K562 (cell line): ENCODE measurements at regions not wholly inside any gene's neighbourhood (a gene's known extent, or its start where the extent isn't known, plus 50 kb on each side); places are given as distances from the start of the nearest gene placed in this dataset.

Source experiments
- ATAC-seq: fragments of 200-7000 bp; cut with Tn5 transposase; 3 replicates; pipeline ENCODE4 v1.9.1; 2020; ENCODE audit warnings: moderate library complexity
- BruUV-seq: library from RNA; stranded (reverse); fragments of 400-500 nt; replicated peaks from 2 replicates; lab custom pipeline; 2021; lab: Mats Ljungman, UMichigan
- CTCF ChIA-PET: fragments of 300-600 bp; formaldehyde crosslinking; extraction: SDS; loops from one replicate; lab custom pipeline; 2021; ENCODE audit warnings: low intra/inter-chr PET ratio; lab: Yijun Ruan, JAX
- POLR2A ChIA-PET: fragments of 300-600, 350-650 bp; sonication (Branson Sonifier 250); formaldehyde crosslinking; extraction: SDS; loops from one replicate; lab custom pipeline; 2021; ENCODE audit warnings: antibody characterized with exemption, inconsistent platforms; lab: Yijun Ruan, JAX
- DNase-seq, 4 experiments: peaks; one replicate each; pipeline versions ENCODE4 v3.0.0 to v3.0.0-alpha.2; 2011 to 2018; ENCODE audit warnings: low spot score in 3 of 4, mixed read lengths in 3 of 4; ENCODE audit errors: extremely low read depth in 1 of 4
- FAIRE-seq: peaks from 2 replicates; lab custom pipeline; 2011; peaks lifted over from hg19 to GRCh38; lab: Jason Lieb, UNC
- H2AFZ ChIP-seq: 2 replicates; pipeline ENCODE4 v1.6.0; 2011; ENCODE audit warnings: low read depth, low read length, control low read depth, inconsistent platforms
- H3K27ac ChIP-seq: fragments of 200-600 bp; 3 replicates; pipeline ENCODE4 v1.8.0; 2011; ENCODE audit warnings: low read depth, mild to moderate bottlenecking, control low read depth, inconsistent platforms, low read length, moderate library complexity, mixed read lengths; ENCODE audit errors: extremely low read depth
- H3K27me3 ChIP-seq, 2 experiments: fragments of 300-600 bp in 1 of 2; 2 replicates in 1 of 2; 3 replicates in 1 of 2; pipeline versions ENCODE4 v1.6.0 to v1.8.0; 2011; ENCODE audit warnings: inconsistent platforms in 2 of 2, low read length in 2 of 2, mild to moderate bottlenecking in 1 of 2, mixed read lengths in 1 of 2, moderate library complexity in 1 of 2; ENCODE audit not compliant: control insufficient read depth in 2 of 2, insufficient read depth in 2 of 2
- H3K36me3 ChIP-seq: fragments of 300-600 bp; 3 replicates; pipeline ENCODE4 v1.8.0; 2011; ENCODE audit warnings: mild to moderate bottlenecking, low read length, inconsistent platforms; ENCODE audit not compliant: control insufficient read depth, insufficient read depth
- H3K4me1 ChIP-seq, 2 experiments: fragments of 200-600 bp in 1 of 2; replicated peaks in 1 of 2; 2 replicates in 1 of 2; 3 replicates in 1 of 2; pipeline versions ENCODE4 v1.5.1 to v1.8.0; 2011; ENCODE audit warnings: inconsistent platforms in 2 of 2, low read length in 2 of 2, mild to moderate bottlenecking in 1 of 2, mixed read lengths in 1 of 2, moderate library complexity in 1 of 2; ENCODE audit not compliant: control insufficient read depth in 2 of 2, insufficient read depth in 2 of 2
- H3K4me2 ChIP-seq: 2 replicates; pipeline ENCODE4 v1.6.1; 2011; ENCODE audit warnings: low read length, control low read depth, inconsistent platforms, mixed read lengths; ENCODE audit not compliant: insufficient read depth
- H3K4me3 ChIP-seq: fragments of 200-600 bp; sonication (generic), shearing (Covaris generic); 2 replicates; pipeline ENCODE4 v1.5.1; 2016; ENCODE audit warnings: control low read depth, inconsistent platforms
- H3K79me2 ChIP-seq: fragments of 200-600 bp; 3 replicates; pipeline ENCODE4 v1.8.0; 2011; ENCODE audit warnings: low read length, inconsistent platforms; ENCODE audit not compliant: control insufficient read depth, insufficient read depth
- H3K9ac ChIP-seq, 2 experiments: 2 replicates each; pipeline versions ENCODE4 v1.6.0 to v1.6.1; 2011; ENCODE audit warnings: low read depth in 2 of 2, low read length in 2 of 2, control low read depth in 1 of 2, inconsistent platforms in 1 of 2, mild to moderate bottlenecking in 1 of 2, mixed read lengths in 1 of 2; ENCODE audit not compliant: insufficient read depth in 1 of 2
- H3K9me1 ChIP-seq: one replicate; pipeline ENCODE4 v1.6.0; 2011; ENCODE audit warnings: inconsistent platforms, mild to moderate bottlenecking, low read length, moderate library complexity; ENCODE audit not compliant: control insufficient read depth, insufficient read depth
- H3K9me3 ChIP-seq: replicated peaks from 2 replicates; pipeline ENCODE4 v1.5.1; 2011; ENCODE audit warnings: low read depth, low read length, inconsistent platforms; ENCODE audit not compliant: control insufficient read depth, insufficient read depth
- H4K20me1 ChIP-seq: replicated peaks from 2 replicates; pipeline ENCODE4 v1.6.1; 2011; ENCODE audit warnings: low read length, inconsistent platforms, mixed read lengths; ENCODE audit not compliant: control insufficient read depth, insufficient read depth
- ARHGAP35 ChIP-seq: fragments of 450-650 bp; IDR thresholded peaks from 2 replicates; pipeline ENCODE4 v1.6.1; 2018; ENCODE audit not compliant: partially characterized antibody
- BRF1 ChIP-seq: IDR thresholded peaks from 3 replicates; pipeline ENCODE4 v1.6.1; 2011; ENCODE audit warnings: borderline replicate concordance, mild to moderate bottlenecking; ENCODE audit not compliant: insufficient read length; ENCODE audit errors: extremely low read depth
- CBX8 ChIP-seq: fragments of 200-600 bp; sonication (generic); IDR thresholded peaks from 2 replicates; pipeline ENCODE4 v1.6.1; 2012; ENCODE audit warnings: borderline replicate concordance, mixed run types, low read depth, mild to moderate bottlenecking, moderate library complexity, mixed read lengths, low read length, control low read depth, inconsistent platforms; ENCODE audit not compliant: poor library complexity, severe bottlenecking; ENCODE audit errors: extremely low read depth
- DPF2 ChIP-seq: fragments of 450-650 bp; IDR thresholded peaks from 2 replicates; pipeline ENCODE4 v1.6.1; 2016
- NBN ChIP-seq: fragments of 450-650 bp; IDR thresholded peaks from 2 replicates; pipeline ENCODE4 v1.6.1; 2016; ENCODE audit warnings: low read depth, mild to moderate bottlenecking
- NFE2 ChIP-seq: IDR thresholded peaks from 2 replicates; pipeline ENCODE4 v1.6.1; 2014; ENCODE audit warnings: antibody characterized with exemption, low read depth
- NFXL1 ChIP-seq: fragments of 450-650 bp; formaldehyde crosslinking; IDR thresholded peaks from 2 replicates; pipeline ENCODE4 v1.4.0; 2021; ENCODE audit warnings: mild to moderate bottlenecking
- NR2C2 ChIP-seq, 2 experiments: fragments of 200-800 bp in 1 of 2; sonication (Bioruptor generic) in 1 of 2; sonication (generic) in 1 of 2; formaldehyde crosslinking in 1 of 2; IDR thresholded peaks; 2 replicates each; pipeline versions ENCODE4 v1.6.1 to v1.8.0; 2016 to 2022; ENCODE audit warnings: mild to moderate bottlenecking in 1 of 2, missing compliant biosample characterization in 1 of 2, missing genetic modification characterization in 1 of 2, missing genetic modification reagents in 1 of 2
- POLR2AphosphoS2 ChIP-seq: IDR thresholded peaks from 2 replicates; pipeline ENCODE4 v1.6.1; 2012; ENCODE audit warnings: low read length, improper control_type of control experiment
- SOX6 ChIP-seq: fragments of 450-650 bp; IDR thresholded peaks from 2 replicates; pipeline ENCODE4 v1.6.1; 2014; ENCODE audit warnings: mild to moderate bottlenecking
- TFE3 ChIP-seq: fragments of 450-650 bp; formaldehyde crosslinking; IDR thresholded peaks from 2 replicates; pipeline ENCODE4 v1.4.0; 2020; ENCODE audit warnings: mild to moderate bottlenecking, mixed read lengths
- ZNF3 ChIP-seq: fragments of 250-450 bp; sonication (Bioruptor Pico); IDR thresholded peaks from 2 replicates; pipeline ENCODE4 v1.5.0; 2021; ENCODE audit warnings: mild to moderate bottlenecking, moderate library complexity
- WGBS: fragments of 100-300 bp; shearing (Covaris generic); methylation state at CpG from one replicate; pipeline ENCODE4 v1.1.6; 2016; ENCODE audit warnings: low coverage, mixed read lengths; ENCODE audit not compliant: insufficient coverage; ENCODE audit errors: missing lambda C conversion rate; 5-methylcytosine and 5-hydroxymethylcytosine counted together
- in situ Hi-C: fragments of 300-500 bp; cut with MboI; formaldehyde crosslinking; loops from 4 replicates; pipeline ENCODE4 v1.15.0; 2018; ENCODE audit warnings: inconsistent platforms, mixed read lengths
- intact Hi-C: fragments of 100-400 bp; cut with micrococcal nuclease; formaldehyde crosslinking; loops from 2 replicates; pipeline ENCODE4 v1.14.2; 2022
- TF ChIP-seq, protein P1 (sequence below): fragments of 250-450 bp; sonication (Bioruptor Pico); IDR thresholded peaks from 2 replicates; pipeline ENCODE4 v1.8.0; 2021; ENCODE audit warnings: mild to moderate bottlenecking, moderate library complexity
- TF ChIP-seq, protein P2 (sequence below), 2 experiments: fragments of 450-650 bp in 1 of 2; sonication (generic) in 1 of 2; formaldehyde crosslinking; conservative IDR thresholded peaks; 2 replicates each; pipeline versions ENCODE4 v1.4.0 to v1.8.1; 2020 to 2022; ENCODE audit warnings: mild to moderate bottlenecking in 1 of 2, missing genetic modification reagents in 1 of 2
- TF ChIP-seq, protein P3 (sequence below): sonication (generic); formaldehyde crosslinking; IDR thresholded peaks from 2 replicates; pipeline ENCODE4 v1.8.0; 2022; ENCODE audit warnings: mild to moderate bottlenecking, missing genetic modification reagents

DNA sequence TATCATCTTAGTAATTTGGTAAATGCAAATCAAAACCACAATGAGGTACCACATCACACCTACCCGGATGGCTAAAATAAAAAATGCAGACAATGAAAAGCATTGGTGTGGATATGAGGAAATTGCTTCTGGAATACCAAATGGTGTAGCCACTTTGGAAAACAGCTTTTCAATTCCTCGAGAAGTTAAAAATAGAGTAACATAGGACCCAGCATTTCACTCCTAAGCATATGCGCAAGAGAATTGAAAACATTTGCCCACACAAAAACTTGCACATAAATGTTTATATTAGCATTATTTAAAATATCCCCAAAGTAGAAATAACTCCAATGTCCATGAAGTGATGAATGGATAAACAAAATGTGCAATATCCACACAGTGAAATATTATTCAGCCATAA, 608.7 kb downstream of the ISL1 start:
- intact Hi-C loops: no loop called here
- H3K27me3 ChIP-seq: no peaks in the 10 kb centered on the region
- WGBS: 4% methylated on average over 3 of the region's 3 CpGs

More for the DNA sequence above, 608.7 kb downstream of the ISL1 start:
- H3K4me3 ChIP-seq: no peak overlapping the region
- CTCF ChIA-PET: no interaction called here
- no peaks in the 10 kb centered on the region for H3K36me3 ChIP-seq
- FAIRE-seq: no peak
- H3K9me1 ChIP-seq: no peaks in the 10 kb centered on the region
- H4K20me1 ChIP-seq: no peaks in the 10 kb centered on the region
- POLR2A ChIA-PET: no interaction called here
- no peak overlapping the region for H3K9ac ChIP-seq
- H3K4me2 ChIP-seq: no peak overlapping the region
- no peaks in the 10 kb centered on the region for H3K4me1 ChIP-seq
- H3K9me3 ChIP-seq: peaks cover 3% of the 10 kb centered on the region
- no TSS peak for BruUV-seq
- no peak for ATAC-seq
- no peak for TF ChIP-seq ZNF3 (CRISPR knock-in tag)
- no peak for TF ChIP-seq DPF2
- no peak for TF ChIP-seq SOX6
- TF ChIP-seq, protein P1, sequence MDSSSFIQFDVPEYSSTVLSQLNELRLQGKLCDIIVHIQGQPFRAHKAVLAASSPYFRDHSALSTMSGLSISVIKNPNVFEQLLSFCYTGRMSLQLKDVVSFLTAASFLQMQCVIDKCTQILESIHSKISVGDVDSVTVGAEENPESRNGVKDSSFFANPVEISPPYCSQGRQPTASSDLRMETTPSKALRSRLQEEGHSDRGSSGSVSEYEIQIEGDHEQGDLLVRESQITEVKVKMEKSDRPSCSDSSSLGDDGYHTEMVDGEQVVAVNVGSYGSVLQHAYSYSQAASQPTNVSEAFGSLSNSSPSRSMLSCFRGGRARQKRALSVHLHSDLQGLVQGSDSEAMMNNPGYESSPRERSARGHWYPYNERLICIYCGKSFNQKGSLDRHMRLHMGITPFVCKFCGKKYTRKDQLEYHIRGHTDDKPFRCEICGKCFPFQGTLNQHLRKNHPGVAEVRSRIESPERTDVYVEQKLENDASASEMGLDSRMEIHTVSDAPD (CRISPR knock-in tag): no peak
- TF ChIP-seq, protein P2, sequence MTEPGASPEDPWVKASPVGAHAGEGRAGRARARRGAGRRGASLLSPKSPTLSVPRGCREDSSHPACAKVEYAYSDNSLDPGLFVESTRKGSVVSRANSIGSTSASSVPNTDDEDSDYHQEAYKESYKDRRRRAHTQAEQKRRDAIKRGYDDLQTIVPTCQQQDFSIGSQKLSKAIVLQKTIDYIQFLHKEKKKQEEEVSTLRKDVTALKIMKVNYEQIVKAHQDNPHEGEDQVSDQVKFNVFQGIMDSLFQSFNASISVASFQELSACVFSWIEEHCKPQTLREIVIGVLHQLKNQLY (CRISPR knock-in tag; conservative IDR thresholded peaks at IDR 0.05): no peak
- no peak for TF ChIP-seq TFE3
- TF ChIP-seq, protein P3, sequence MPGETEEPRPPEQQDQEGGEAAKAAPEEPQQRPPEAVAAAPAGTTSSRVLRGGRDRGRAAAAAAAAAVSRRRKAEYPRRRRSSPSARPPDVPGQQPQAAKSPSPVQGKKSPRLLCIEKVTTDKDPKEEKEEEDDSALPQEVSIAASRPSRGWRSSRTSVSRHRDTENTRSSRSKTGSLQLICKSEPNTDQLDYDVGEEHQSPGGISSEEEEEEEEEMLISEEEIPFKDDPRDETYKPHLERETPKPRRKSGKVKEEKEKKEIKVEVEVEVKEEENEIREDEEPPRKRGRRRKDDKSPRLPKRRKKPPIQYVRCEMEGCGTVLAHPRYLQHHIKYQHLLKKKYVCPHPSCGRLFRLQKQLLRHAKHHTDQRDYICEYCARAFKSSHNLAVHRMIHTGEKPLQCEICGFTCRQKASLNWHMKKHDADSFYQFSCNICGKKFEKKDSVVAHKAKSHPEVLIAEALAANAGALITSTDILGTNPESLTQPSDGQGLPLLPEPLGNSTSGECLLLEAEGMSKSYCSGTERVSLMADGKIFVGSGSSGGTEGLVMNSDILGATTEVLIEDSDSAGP (CRISPR knock-in tag): no peak
- TF ChIP-seq NFE2: no peak
- TF ChIP-seq ARHGAP35: no peak
- TF ChIP-seq NFXL1 (CRISPR knock-in tag): no peak
- no peak for TF ChIP-seq NBN
- TF ChIP-seq BRF1: no peak
- no peak for TF ChIP-seq CBX8
- no peak for TF ChIP-seq NR2C2 (CRISPR knock-in tag; IDR thresholded peaks at IDR 0.05)
- no peak for TF ChIP-seq NR2C2 (tag; IDR thresholded peaks at IDR 0.05)
- no peak for TF ChIP-seq POLR2AphosphoS2
- H3K27ac ChIP-seq: no peak overlapping the region
- no peak overlapping the region for H2AFZ ChIP-seq
- H3K79me2 ChIP-seq: no peaks in the 10 kb centered on the region
- in situ Hi-C loops: no loop called here
- no peak for DNase-seq
